Endothelial cell of umbilical vein (primary cell): ENCODE measurements at regions not wholly inside any gene's neighbourhood (a gene's known extent, or its start where the extent isn't known, plus 50 kb on each side); places are given as distances from the start of the nearest gene placed in this dataset.

ENCODE experiments used
- BruUV-seq: library from RNA; stranded (reverse); fragments of 400-500 nt; replicated peaks from 2 replicates; lab custom pipeline; 2021; lab: Mats Ljungman, UMichigan
- CTCF ChIA-PET: fragments of 300-600, 350-600 bp; sonication (Branson Sonifier 250); formaldehyde crosslinking; loops from one replicate; lab custom pipeline; 2021; ENCODE audit warnings: antibody characterized with exemption, inconsistent platforms; lab: Charles Lee
- POLR2A ChIA-PET: fragments of 300-600, 350-600 bp; sonication (Branson Sonifier 250); formaldehyde crosslinking; loops from one replicate; lab custom pipeline; 2021; ENCODE audit warnings: antibody characterized with exemption, inconsistent platforms; lab: Charles Lee
- DNase-seq: peaks from one replicate; pipeline ENCODE4 v3.0.0-alpha.2; 2011; ENCODE audit warnings: low read depth, low spot score
- FAIRE-seq: peaks from 2 replicates; lab custom pipeline; 2011; peaks lifted over from hg19 to GRCh38; lab: Jason Lieb, UNC
- H2AFZ ChIP-seq: 2 replicates; pipeline ENCODE4 v1.6.0; 2012; ENCODE audit warnings: low read depth, low read length, control low read depth, inconsistent platforms
- H3K27ac ChIP-seq: 2 replicates; pipeline ENCODE4 v1.5.1; 2011; ENCODE audit warnings: low read depth, mild to moderate bottlenecking, control low read depth, low read length, moderate library complexity; ENCODE audit not compliant: insufficient read depth
- H3K27me3 ChIP-seq, 2 experiments: 2 replicates each; pipeline versions ENCODE4 v1.6.0 to v1.6.1; 2011; ENCODE audit warnings: low read length in 2 of 2, mixed read lengths in 1 of 2; ENCODE audit not compliant: control insufficient read depth in 2 of 2, insufficient read depth in 2 of 2
- H3K36me3 ChIP-seq, 2 experiments: 2 replicates in 1 of 2; 3 replicates in 1 of 2; pipeline ENCODE4 v1.5.1; 2011; ENCODE audit warnings: low read length in 2 of 2, mild to moderate bottlenecking in 1 of 2, moderate library complexity in 1 of 2; ENCODE audit not compliant: control insufficient read depth in 2 of 2, insufficient read depth in 2 of 2; ENCODE audit errors: extremely low read depth in 1 of 2
- H3K4me1 ChIP-seq: 3 replicates; pipeline ENCODE4 v1.5.1; 2011; ENCODE audit warnings: mild to moderate bottlenecking, low read length; ENCODE audit not compliant: control insufficient read depth, insufficient read depth; ENCODE audit errors: extremely low read depth
- H3K4me2 ChIP-seq: 2 replicates; pipeline ENCODE4 v1.6.1; 2011; ENCODE audit warnings: low read length, control low read depth, mixed read lengths; ENCODE audit not compliant: insufficient read depth
- H3K4me3 ChIP-seq, 3 experiments: fragments of 200-600 bp in 1 of 3; sonication (generic), shearing (Covaris generic) in 1 of 3; replicated peaks in 1 of 3; 2 replicates each; pipeline ENCODE4 v1.5.1; 2011 to 2016; ENCODE audit warnings: control low read depth in 3 of 3, low read length in 3 of 3, mild to moderate bottlenecking in 2 of 3, inconsistent platforms in 1 of 3, low read depth in 1 of 3, moderate library complexity in 1 of 3; ENCODE audit not compliant: insufficient read depth in 1 of 3
- H3K79me2 ChIP-seq: 2 replicates; pipeline ENCODE4 v1.6.0; 2012; ENCODE audit warnings: low read length, inconsistent platforms; ENCODE audit not compliant: control insufficient read depth, insufficient read depth
- H3K9ac ChIP-seq: replicated peaks from 2 replicates; pipeline ENCODE3; 2011; ENCODE audit warnings: low read length, control low read depth; ENCODE audit not compliant: insufficient read depth; ENCODE audit errors: extremely low read depth
- H3K9me1 ChIP-seq: replicated peaks from 3 replicates; pipeline ENCODE4 v1.6.0; 2011; ENCODE audit warnings: mild to moderate bottlenecking, low read length; ENCODE audit not compliant: control insufficient read depth, insufficient read depth; ENCODE audit errors: extremely low read depth
- H3K9me3 ChIP-seq: replicated peaks from 2 replicates; pipeline ENCODE4 v1.5.1; 2012; ENCODE audit warnings: low read length, inconsistent platforms; ENCODE audit not compliant: control insufficient read depth, insufficient read depth
- H4K20me1 ChIP-seq: replicated peaks from 2 replicates; pipeline ENCODE3; 2011; ENCODE audit warnings: mild to moderate bottlenecking, low read length; ENCODE audit not compliant: control insufficient read depth, insufficient read depth; ENCODE audit errors: extremely low read depth
- CTCF ChIP-seq, 2 donors: IDR thresholded peaks; 1 replicate in 1 of 2; 2 replicates in 1 of 2; pipeline ENCODE4 v1.5.1; 2011; ENCODE audit warnings: low read length in 2 of 2, mild to moderate bottlenecking in 2 of 2, moderate library complexity in 2 of 2, control low read depth in 1 of 2, inconsistent platforms in 1 of 2, low read depth in 1 of 2; ENCODE audit not compliant: insufficient read depth in 1 of 2; ENCODE audit errors: extremely low read depth in 1 of 2
- EZH2 ChIP-seq: IDR thresholded peaks from 2 replicates; pipeline ENCODE4 v1.6.1; 2012; ENCODE audit warnings: borderline replicate concordance, low read depth, mild to moderate bottlenecking, moderate library complexity, low read length, inconsistent platforms; ENCODE audit not compliant: severe bottlenecking
- FOS ChIP-seq: IDR thresholded peaks from 2 replicates; pipeline ENCODE4 v1.6.1; 2011; ENCODE audit warnings: mild to moderate bottlenecking, low read length, moderate library complexity, borderline replicate concordance; ENCODE audit not compliant: insufficient read depth
- GATA2 ChIP-seq: IDR thresholded peaks from 2 replicates; pipeline ENCODE4 v1.7.0; 2011; ENCODE audit warnings: low read depth, mild to moderate bottlenecking, moderate library complexity, mixed read lengths, low read length; ENCODE audit not compliant: insufficient read length, insufficient read depth
- JUN ChIP-seq: IDR thresholded peaks from 2 replicates; pipeline ENCODE4 v1.6.1; 2011; ENCODE audit warnings: borderline replicate concordance, low read depth; ENCODE audit not compliant: insufficient read length, insufficient read depth
- MYC ChIP-seq: IDR thresholded peaks from one replicate; pipeline ENCODE4 v1.6.1; 2011; ENCODE audit warnings: mild to moderate bottlenecking, low read depth, low read length
- POLR2A ChIP-seq: IDR thresholded peaks from 2 replicates; pipeline ENCODE4 v1.6.1; 2012; ENCODE audit warnings: low read depth, mild to moderate bottlenecking, control low read depth, low read length
- POLR2AphosphoS5 ChIP-seq: IDR thresholded peaks from 2 replicates; pipeline ENCODE4 v1.6.1; 2012; ENCODE audit warnings: low read depth, mild to moderate bottlenecking, control low read depth, low read length, moderate library complexity; ENCODE audit not compliant: insufficient read depth
- dilution Hi-C: fragments of 300-500 bp; cut with MboI; formaldehyde crosslinking; loops from one replicate; pipeline ENCODE4 v1.15.0; 2019; ENCODE audit warnings: low sequenced_read_pairs; ENCODE audit not compliant: extremely low pct_ligation_motif_present
- intact Hi-C: fragments of 100-400 bp; cut with micrococcal nuclease; formaldehyde crosslinking; loops from one replicate; pipeline ENCODE4 v1.10.0; 2022
- TF ChIP-seq, protein P1 (sequence below): IDR thresholded peaks from 2 replicates; pipeline ENCODE4 v1.6.1; 2011; ENCODE audit not compliant: insufficient read depth, insufficient read length

- H3K4me1 ChIP-seq, result no peaks in the 10 kb centered on the region
- no peaks in the 10 kb centered on the region for H3K9me1 ChIP-seq
- no peak overlapping the region for H3K9ac ChIP-seq
- no peaks in the 10 kb centered on the region for H4K20me1 ChIP-seq
- H3K9me3 ChIP-seq, result no peaks in the 10 kb centered on the region
- dilution Hi-C loops (no loop called here), intact Hi-C loops (no loop called here)
- DNase-seq (no peak), FAIRE-seq (no peak)
- TF ChIP-seq FOS, result no peak
- TF ChIP-seq POLR2AphosphoS5, result no peak
- TF ChIP-seq MYC, result no peak
- no peak for TF ChIP-seq CTCF (IDR thresholded peaks at IDR 0.05; ENCODE audit: extremely low read depth in 1 of 2, insufficient read depth in 1 of 2, low read depth in 1 of 2, low read length in 2 of 2)
- TF ChIP-seq, protein P1, sequence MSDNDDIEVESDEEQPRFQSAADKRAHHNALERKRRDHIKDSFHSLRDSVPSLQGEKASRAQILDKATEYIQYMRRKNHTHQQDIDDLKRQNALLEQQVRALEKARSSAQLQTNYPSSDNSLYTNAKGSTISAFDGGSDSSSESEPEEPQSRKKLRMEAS, result no peak
- no peak for TF ChIP-seq GATA2
- TF ChIP-seq JUN, result no peak
- no peak for TF ChIP-seq POLR2A
- TF ChIP-seq EZH2, result no peak
- H2AFZ ChIP-seq, result no peak overlapping the region
- no peak overlapping the region for H3K4me3 ChIP-seq
- no peak overlapping the region for H3K27ac ChIP-seq
- no TSS peak for BruUV-seq
- no peak overlapping the region for H3K4me2 ChIP-seq
- no peaks in the 10 kb centered on the region for H3K79me2 ChIP-seq
- no peaks in the 10 kb centered on the region for H3K36me3 ChIP-seq
- H3K27me3 ChIP-seq, result no peaks in the 10 kb centered on the region
- POLR2A ChIA-PET, result no interaction called here
- CTCF ChIA-PET, result no interaction called here
These were observed 229.6 kb downstream of the TMEM167A start for GRCh38 chr5:82847562-82847961.
